B cell (primary cell): ENCODE measurements at regions not wholly inside any gene's neighbourhood (a gene's known extent, or its start where the extent isn't known, plus 50 kb on each side); places are given as distances from the start of the nearest gene placed in this dataset.

ENCODE experiments used
- EZH2 ChIP-seq: IDR thresholded peaks from 2 replicates; pipeline ENCODE4 v1.6.1; 2012; ENCODE audit warnings: borderline replicate concordance, low read depth, mild to moderate bottlenecking, moderate library complexity, low read length; ENCODE audit not compliant: insufficient read depth, poor library complexity, severe bottlenecking
- TF ChIP-seq, protein P1 (sequence below): fragments of 200-600 bp; IDR thresholded peaks from one replicate; pipeline ENCODE4 v1.8.0; 2022; ENCODE audit warnings: antibody characterized with exemption, mild to moderate bottlenecking

DNA sequence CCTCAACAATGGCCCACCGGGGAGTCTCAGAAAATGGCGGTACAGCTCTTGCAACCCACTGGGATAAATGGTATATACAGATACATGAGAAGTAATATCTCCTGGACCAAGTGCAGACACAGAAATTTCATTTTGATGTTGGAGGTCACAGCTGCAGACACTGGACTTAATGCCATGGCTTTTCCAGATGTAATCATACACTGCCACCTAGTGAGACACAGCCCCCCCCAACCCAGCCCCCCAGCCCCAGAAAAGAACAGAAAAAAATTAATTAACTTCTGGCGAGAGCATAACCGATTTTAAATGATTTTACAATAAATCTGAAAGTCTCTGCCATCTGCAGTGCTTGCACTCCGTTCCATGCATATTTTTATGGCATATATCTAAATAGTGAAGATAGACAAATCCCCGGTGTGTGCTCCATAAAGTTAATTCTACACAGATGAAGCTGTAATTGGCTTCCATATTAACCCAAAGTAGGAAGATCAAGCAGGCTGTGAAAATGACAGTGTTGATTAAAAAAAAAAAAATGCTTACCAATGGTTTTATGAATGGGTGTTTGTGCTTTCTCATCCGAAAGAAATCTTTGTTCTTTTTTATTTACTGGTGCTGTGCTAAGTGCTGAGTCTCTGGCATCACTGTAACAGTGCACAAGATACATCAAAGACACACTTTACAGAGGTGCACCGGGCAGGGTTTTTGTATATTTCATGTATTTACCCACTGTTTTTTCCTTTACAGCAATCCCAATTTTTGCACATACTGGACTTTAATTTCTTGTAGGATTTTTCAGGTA lies 804.1 kb downstream of the TFAP2A start:
- TF ChIP-seq, protein P1, sequence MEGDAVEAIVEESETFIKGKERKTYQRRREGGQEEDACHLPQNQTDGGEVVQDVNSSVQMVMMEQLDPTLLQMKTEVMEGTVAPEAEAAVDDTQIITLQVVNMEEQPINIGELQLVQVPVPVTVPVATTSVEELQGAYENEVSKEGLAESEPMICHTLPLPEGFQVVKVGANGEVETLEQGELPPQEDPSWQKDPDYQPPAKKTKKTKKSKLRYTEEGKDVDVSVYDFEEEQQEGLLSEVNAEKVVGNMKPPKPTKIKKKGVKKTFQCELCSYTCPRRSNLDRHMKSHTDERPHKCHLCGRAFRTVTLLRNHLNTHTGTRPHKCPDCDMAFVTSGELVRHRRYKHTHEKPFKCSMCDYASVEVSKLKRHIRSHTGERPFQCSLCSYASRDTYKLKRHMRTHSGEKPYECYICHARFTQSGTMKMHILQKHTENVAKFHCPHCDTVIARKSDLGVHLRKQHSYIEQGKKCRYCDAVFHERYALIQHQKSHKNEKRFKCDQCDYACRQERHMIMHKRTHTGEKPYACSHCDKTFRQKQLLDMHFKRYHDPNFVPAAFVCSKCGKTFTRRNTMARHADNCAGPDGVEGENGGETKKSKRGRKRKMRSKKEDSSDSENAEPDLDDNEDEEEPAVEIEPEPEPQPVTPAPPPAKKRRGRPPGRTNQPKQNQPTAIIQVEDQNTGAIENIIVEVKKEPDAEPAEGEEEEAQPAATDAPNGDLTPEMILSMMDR: no peak
- no peak for TF ChIP-seq EZH2
